DMS153 (cell line): ENCODE measurements at regions not wholly inside any gene's neighbourhood (a gene's known extent, or its start where the extent isn't known, plus 50 kb on each side); places are given as distances from the start of the nearest gene placed in this dataset.
"Not testable (repeated sequence)": the region's sequence is repeated elsewhere in the genome, so short reads cannot be mapped to it uniquely, and the experiment has no call there.

Experiments
- DNase-seq: peaks from one replicate; lab custom pipeline; 2025; lab: John Stamatoyannopoulos, UW

DNA sequence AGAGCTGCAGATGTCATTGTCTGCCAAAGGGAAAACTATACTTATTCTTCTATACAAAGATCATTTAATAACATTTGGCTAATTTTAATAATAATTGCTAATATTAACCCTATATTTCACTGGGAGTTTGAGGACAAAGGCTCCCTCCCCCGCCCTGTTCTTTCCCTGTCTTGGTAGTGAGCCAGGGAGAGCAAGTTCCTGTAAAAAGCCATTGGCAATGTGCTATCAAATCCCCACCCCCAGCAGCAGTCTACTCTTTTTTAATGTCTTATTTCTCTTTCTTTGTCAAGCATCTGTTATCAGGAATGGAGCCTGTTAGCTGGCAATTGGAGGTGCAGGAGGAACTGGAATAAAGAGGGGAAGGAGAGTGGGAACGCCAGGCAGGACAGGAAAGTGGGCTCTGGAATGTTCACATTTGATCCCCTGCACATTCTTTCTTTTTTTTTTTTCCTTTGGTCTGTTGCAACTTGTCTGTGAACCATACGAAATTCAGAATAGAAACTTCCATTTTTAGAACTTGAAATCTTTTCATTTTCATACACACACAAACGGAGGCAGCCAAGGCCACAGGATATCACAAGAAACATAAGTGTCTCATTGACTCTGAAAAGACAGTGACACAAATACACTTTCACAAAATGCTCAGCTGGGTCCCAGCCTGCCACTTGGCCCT lies 664.8 kb upstream of the ZNF608 start:
- no peak for DNase-seq

DNA sequence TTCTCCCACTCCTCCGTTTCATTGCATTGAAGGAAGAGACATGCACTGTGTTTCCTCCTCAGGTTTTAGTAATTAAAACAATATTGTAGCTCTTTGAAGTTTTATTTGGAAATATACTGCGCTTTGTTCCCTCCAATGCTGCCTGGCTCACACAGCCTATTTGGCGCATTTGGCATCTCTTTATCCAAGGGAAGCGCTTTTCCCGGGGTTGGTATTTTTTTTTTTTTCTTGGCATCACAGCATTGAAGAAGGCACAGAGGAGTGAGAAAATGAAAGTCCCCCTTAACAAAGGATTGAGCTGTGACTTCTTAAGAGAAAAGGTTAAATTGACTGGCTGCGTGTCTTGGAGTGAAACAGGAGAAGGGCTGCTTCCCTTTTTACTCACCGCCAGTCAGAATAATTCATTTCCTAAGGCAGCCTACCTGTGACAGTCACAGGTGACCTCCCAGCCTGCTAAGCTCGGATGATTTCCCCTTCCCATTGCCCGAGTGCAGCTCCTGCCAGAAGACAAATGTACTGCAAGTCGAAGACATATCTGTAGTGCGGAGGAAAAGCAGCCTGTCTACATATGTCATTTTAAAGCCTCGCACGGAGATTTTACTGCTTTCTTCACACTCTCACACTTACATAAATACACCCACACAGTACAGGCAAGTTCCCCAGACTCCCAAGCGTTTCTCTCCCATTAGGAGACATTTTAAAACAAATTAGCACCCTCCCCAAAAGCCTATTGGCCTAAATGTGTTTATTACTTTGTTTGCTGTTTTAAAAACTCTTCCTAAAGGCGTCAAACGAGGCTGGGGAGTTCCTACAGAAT lies 665.5 kb upstream of the ZNF608 start:
- no peak for DNase-seq

DNA sequence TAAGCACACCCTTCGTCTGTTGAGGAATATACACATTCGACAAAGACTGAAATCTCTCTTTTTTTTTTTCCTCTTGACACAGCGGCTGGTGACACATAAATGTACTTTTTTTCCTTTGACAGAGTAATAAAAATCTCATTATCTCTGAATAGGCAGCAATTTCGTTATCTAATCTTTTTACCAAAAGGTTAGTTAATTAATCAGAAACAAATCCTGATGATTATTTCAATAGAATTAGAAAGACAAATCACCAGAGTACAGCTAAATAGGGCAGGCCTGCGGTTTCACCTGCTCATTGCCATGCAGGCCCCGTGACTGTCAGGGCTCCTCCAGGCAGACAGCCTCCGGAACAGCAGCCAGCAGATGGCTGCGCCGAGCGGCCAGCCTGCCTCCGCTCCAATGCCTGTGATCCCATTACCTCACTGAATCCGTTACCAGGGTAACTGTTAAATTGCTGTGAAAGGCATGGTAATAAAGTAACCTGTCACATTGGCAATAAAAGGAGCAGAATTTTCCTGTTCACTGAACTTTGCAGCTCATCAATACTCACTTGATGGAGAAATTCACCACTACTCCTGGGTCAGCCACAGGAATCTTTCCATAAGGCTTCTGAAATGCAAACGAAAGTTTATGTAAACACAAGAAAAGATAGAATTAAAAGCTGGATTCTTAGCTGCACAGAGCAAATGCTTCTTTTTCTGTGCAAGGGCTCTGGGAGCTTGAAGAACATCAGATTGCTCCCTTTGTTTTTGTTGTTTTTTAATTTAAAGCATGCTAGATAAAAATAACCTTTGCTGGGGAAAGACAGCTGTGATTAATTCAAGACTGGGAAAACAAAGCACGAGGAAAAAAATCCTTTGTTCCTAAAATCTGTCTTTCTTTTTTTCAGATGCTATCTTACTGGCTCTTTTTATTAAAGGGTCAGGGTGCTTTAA lies 666.4 kb upstream of the ZNF608 start:
- peak; percentile 26 for DNase-seq

DNA sequence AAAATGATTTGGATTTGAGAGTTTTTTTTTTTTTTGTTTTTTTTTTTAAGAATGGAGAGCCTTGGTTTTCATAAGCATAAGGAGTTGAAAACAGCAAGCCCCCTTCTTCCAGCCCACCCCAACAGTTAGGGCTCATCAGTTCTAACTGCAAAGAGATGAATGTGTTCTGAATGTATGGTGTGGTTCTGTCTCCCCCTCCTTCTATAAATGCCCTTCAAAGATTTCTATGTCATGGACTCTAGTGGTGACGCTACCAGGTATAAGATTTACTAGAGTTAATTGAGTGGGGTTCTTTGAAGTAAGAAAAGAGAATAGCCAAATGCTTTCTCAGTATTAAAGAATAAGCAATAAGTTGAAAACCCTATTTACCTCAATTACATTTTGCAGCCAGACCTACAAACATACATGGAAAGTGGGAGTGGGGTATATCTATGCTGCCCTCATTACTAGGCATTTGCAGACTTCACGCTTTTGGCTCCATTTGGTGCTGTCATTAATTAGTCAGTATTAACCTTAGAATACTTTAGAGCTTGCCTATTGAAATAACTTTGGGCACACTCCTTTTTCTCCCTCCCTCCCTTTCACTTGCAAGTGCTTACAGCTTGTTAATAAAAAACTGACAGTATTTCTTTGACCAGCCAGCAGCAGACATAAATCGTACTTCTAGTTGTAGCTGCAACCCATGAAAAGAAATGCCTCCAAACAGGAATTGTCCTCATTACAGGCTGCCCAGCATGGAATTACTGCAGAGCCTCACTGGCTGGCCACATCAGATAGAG lies 667.2 kb upstream of the ZNF608 start:
- DNase-seq, result no peak

DNA sequence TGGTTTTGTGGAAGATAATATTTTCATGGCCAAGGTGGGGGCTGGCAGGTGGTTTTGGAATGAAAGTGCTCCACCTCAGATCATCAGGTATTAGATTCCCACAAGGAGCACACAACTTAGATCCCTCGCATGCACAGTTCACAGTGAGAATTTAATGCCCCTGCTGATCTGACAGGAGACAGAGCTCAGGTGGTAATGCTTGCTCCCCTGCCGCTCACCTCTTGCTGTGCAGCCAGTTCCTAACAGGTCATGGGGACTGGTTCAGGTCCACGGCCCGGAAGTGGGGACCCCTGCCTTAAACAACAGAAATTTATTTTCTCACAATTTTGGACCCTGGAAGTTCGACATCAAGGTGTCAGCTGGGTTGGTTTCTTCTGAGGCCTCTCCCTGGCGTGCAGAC lies 668.7 kb upstream of the ZNF608 start:
- no peak for DNase-seq

DNA sequence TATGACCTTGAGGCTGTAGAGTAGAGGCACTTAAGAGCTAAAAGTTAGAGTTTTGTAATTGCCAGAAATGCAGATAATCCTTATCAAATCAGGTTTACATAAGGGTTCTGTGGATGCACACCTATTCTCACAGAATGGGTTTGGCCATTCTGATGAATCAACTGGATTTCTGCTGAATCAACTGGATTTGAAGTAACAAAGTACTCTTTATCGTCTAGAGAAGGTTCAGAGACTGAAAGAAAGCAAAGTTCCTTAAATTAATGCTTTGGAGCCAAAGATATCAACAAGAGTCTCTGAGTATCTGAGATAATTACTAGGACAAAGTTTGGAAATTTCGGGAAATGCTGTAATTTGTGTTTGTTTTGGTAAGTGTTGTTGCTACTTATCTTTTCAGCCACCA lies 669.6 kb upstream of the ZNF608 start:
- no peak for DNase-seq

DNA sequence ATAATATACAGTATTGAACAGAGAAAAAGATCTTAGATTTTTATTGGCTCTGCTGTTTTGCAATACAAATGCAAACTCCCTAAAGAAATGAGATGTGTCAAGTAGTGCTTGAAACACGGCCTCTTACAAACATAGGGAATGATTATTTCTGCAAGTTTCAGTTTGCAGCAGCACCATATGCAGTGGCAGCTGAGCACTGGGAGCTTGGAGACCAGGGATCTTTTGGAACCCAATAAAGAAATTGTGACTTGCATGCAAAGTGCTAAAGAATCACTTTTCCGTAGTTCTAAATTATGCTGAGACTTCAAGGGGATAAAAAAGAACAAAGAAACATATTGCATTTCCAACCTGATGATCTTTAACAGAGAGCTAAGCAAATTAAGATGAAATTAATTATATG lies 674.6 kb upstream of the ZNF608 start:
- DNase-seq, result no peak

DNA sequence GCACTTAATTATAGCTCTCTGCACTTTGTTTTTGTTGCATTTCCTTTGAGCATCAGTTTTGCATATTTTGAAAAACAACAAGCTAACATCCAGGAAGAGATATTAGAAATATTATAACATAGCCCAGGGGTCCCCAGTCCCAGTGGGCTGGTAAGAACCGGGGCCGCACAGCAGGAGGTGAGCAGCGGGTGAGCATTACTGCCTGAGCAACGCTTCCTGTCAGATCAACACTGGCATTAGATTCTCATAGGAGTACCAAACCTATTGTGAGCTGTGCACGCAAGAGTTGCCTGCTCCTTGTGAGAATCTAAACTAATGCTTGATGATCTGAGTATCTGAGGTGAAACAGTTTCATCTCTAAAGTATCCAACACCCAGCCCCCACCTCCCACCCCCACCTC lies 675.9 kb upstream of the ZNF608 start:
- no peak for DNase-seq

DNA sequence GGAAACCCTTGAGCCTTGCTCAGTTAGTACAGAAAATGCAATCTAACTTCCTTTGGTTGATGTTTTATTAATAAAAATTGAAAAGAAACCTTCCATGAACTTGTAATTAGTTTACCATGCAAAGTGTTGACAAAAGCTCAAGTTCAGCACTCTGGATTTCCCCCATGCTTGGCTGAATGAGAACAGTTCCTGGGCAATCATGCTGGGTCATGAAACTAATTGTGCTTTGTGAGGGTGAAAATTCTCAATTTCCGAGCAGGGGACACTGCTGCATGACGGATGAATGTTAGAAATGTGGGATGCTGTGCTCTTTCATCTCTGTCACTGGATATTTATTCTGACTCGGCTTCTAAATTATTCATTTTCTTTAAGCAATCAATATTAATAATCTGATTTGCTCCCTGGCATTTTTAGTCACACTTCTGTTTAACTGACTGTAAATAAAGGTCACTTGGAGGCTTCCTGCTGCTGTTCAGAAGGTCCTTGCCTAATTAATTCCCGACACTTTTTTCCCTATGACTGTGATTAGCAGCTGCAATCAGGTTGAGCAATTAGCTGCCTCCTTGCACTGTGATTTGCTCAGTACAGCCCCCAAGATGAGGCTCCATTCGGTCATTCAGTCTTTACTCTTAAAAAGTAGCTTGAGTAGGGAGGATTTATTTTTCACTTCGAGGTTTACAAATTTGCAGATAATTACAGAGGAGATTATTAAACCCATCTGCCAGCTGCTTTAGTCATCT lies 678.1 kb upstream of the ZNF608 start:
- DNase-seq, result no peak

DNA sequence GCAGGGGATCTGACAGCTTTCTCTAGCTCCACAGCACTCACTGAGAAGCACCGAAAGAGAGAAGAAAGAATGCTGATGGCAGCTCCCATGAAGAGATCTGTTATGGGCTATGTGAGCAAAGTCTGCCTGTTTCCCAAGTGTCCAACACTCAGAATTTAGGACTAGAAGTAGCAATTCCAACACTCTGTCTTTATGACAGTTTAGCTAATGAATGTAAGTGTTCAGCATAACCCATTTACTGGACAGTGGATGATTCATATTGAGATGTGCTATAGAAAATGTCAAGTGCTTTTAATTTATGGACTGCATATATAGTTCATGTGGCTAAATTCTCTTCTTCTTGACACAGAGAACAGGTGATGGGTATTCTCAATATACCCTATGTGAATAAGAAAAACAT lies 683.1 kb upstream of the ZNF608 start:
- DNase-seq, result no peak

DNA sequence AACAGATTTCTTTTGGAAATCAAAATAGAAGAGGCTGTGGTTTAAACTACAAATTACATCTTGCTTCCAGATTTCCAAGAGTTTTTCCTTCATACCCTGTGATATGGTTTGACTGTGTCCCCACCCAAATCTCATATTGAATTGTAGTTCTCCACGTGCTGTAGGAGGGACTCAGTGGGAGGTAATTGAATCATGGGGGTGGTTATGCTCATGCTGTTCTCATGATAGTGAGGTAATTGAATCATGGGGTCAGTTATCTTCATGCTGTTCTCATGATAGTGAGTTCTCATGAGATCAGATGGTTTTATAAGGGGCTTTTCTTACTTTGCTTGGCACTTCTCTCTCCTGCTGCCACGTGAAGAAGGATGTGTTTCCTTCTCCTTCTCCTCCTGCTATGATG lies 687.0 kb upstream of the ZNF608 start:
- DNase-seq, result no peak

DNA sequence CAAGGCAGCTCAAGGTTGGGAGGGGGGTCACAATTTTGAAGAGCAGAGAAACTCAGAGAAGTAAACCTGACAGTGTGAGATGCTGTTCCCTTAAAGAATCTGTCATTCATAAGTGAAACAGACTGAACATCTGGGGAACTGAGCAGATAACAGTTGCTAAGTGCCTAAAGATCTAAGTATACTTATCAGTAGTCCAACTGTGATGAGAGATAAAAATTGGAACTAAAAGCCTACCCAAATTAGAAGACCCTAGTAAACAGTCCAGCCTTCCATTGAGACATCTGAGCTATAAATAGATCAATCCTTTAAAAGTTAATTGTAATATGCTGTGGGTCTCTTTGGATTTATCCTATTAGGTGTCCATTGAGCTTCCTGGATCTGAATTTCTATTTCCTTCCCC lies 692.8 kb upstream of the ZNF608 start:
- DNase-seq, result no peak

DNA sequence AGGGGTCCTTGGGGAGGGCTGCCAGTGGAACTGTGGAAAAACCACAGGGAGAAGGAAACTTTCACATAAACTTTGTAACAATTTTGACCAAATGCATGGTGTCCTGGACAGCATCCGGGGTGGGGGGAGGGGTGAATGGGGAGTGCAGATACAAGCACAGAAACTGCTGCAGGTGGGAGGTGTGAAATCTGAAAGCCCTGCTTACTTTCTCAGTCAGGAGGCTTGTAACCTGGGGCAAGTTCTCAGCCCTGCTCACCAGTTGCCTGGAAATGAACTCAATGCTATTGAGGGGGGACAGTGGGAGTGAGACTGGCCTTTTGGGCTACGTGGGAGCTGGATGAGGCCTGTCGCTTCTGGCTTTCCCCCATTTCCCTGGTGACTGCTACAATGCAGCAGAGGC lies 694.5 kb upstream of the ZNF608 start:
- DNase-seq, result no peak

DNA sequence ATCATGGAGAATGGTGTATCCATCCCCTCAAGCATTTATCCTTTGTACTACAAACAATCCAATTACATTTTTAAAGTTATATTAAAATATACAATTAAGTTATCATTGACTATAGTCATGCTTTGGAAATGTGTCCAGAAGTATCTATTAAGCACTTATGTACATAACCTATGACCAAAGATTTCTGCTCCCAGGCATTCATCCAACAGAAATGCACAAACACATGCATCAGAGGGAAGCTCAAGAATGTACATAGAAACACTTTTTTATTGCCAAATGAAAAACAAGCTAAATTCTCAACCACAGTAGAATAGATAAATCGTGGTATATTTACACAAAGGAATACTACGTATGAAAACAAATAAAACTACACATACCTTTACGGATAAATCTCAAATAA lies 700.5 kb upstream of the ZNF608 start:
- no peak for DNase-seq

DNA sequence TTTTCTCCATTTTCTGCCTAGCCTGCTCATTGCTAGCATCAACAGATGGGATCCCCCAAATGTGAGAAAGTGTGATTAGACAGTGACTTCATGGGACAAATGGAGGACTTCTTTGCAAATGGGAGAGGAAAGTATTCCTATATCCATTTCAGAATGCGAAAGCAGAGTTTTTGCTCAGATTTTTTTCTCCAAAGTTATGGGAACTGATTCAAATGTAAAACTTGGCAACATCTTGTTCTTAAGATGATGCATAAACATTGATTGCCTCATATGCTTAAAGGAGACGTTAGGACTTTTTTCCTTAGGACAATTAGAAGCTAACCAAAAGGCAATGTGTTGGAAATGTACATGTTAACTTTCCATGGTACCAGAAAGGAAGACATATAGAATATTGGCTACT lies 704.3 kb upstream of the ZNF608 start:
- no peak for DNase-seq

DNA sequence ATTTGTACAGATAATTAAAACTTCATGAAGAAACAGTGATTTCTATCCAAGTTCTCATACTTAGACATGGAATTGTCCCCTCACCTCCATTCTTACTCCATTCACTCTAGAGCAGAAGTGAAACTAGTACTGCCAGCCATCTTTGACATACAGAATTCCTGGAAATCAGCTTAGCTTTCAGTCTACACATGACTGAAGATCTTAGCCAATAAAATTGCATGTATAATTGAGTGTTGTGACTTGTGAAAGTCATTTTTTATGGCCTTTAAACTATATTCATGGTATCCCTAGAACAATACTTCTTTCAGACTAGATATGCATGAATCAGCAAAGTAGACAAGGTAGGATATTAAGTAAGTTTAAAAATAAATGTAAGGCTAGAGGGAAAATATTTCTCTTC lies 705.2 kb upstream of the ZNF608 start:
- no peak for DNase-seq

DNA sequence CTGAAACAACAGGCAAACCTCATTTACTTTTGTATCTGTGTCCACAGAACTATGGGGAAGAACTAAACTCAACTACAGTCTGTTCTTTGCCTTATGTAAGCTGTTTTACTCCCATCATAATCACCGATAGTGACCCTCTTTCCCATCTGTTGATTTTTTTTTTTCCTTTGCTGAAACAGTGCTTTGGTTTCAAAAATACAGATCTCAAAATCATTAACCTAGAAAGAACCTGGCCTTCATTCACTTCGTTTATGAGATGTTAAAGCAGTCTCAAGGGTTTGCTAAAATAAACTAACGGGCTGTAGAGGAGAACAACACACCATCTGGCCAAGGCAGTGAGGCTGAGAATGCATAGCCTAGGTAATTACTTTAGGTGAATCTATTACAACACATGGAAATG lies 706.6 kb upstream of the ZNF608 start:
- no peak for DNase-seq

DNA sequence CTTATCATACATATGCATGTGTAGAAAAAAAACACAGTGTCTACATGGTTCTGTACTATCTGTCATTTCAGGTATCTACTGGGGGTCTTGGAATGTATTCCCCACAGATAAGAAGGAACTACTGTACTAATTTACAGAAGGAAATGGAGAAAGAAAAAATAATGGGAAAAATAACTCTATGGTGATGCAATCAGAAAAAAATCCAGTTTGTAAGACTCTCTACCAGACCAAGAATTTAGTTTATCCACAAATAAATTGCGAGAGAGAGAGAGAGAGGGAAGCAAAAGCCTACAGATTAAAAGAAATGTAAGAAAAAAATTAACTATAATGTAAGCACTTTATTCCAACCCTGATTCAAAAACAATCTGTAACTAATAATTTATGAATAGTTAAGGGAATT lies 708.6 kb upstream of the ZNF608 start:
- no peak for DNase-seq

DNA sequence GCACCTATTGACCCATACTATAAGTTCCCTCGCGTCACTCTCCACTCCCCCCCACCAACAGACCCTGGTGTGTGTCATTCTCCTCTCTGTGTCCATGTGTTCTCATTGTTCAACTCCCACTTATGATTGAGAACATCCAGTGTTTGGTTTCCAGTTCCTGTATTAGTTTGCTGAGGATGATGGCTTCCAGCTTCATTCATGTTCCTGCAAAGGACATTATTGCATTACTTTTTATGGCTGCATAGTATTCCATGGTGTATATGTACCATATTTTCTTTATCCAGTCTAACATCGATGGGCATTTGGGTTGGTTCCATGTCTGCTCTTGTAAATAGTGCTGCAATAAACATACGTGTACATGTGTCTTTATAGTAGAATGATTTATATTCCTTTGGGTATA lies 709.6 kb upstream of the ZNF608 start:
- DNase-seq, result not testable (repeated sequence)

DNA sequence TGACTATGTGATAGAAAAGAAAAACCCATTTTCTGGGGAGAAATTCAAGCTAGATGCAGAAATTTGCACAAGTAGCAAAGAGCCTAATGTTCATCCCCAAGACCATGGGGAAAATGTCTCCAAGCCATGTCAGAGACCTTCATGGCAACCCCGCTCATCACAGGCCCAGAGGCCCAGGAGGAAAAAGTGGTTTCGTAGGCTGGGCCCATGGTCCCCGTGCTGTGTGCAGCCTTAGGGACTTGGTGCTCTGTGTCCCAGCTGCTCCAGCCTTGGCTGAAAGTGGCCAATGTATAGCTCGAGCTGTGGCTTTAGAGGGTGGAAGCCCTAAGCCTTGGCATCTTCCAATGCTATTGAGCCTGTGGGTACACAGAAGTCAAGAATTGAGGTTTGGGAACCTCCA lies 711.2 kb upstream of the ZNF608 start:
- no peak for DNase-seq

DNA sequence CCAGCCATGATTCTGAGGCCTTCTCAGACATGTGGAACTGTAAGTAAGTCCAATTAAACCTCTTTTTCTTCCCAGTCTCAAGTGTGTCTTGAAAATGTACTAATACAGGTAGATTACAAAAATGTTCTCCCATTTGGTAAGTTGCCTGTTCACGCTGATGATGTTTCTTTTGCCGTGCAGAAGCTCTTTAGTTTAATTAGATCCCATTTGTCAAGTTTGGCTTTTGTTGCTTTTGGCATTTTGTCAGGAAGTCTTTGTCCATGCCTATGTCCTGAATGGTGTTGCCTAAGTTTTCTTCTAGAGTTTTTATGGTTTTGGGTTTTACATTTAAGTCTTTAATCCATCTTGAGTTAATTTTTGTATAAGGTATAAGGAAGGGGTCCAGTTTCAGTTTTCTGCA lies 712.5 kb upstream of the ZNF608 start:
- not testable (repeated sequence) for DNase-seq
